Mucosa of descending colon (tissue), 3 donors: ENCODE measurements at regions not wholly inside any gene's neighbourhood (a gene's known extent, or its start where the extent isn't known, plus 50 kb on each side); places are given as distances from the start of the nearest gene placed in this dataset.
A peak's percentile ranks its signal among the peaks of the same experiment; 100 is the strongest.
"Not testable (repeated sequence)": the region's sequence is repeated elsewhere in the genome, so short reads cannot be mapped to it uniquely, and the experiment has no call there.

Source experiments
- ATAC-seq: fragments of 200-7000 bp; cut with Tn5 transposase; one replicate; pipeline ENCODE4 v1.9.1; 2020; ENCODE audit warnings: mild to moderate bottlenecking, moderate library complexity
- DNase-seq, 3 donors: peaks; one replicate each; pipeline ENCODE4 v3.0.0-alpha.2; 2020
- H3K36me3 ChIP-seq: fragments of 200-600 bp; one replicate; pipeline ENCODE4 v1.8.0; 2021; ENCODE audit warnings: low read depth, mild to moderate bottlenecking
- H3K4me1 ChIP-seq: fragments of 200-600 bp; one replicate; pipeline ENCODE4 v1.8.0; 2021; ENCODE audit warnings: low read depth, mild to moderate bottlenecking
- H3K4me3 ChIP-seq: fragments of 200-600 bp; one replicate; pipeline ENCODE4 v1.8.0; 2021; ENCODE audit warnings: mild to moderate bottlenecking
- H3K9me3 ChIP-seq: fragments of 200-600 bp; one replicate; pipeline ENCODE4 v1.8.0; 2021; ENCODE audit warnings: mild to moderate bottlenecking
- CTCF ChIP-seq: fragments of 200-600 bp; IDR thresholded peaks from one replicate; pipeline ENCODE4 v1.8.0; 2022; ENCODE audit warnings: antibody characterized with exemption, mild to moderate bottlenecking
- intact Hi-C, 2 donors: fragments of 100-400 bp; cut with DNase I in 1 of 2; cut with micrococcal nuclease in 1 of 2; formaldehyde crosslinking; loops; one replicate each; pipeline versions ENCODE4 v1.11.0 to v1.11.1; 2022; cut with DNase I, micrococcal nuclease
- donor health status: DM: no; HTN: no; CAD: no; lungs with moderate emphysema.
- donor health status: DM: no; HTN: no; CAD: no.
- donor health status: DM: no; HTN: yes; CAD: no.

GRCh38 chr12:76674669-76675315, 89.1 kb upstream of the ZDHHC17 start:
- TF ChIP-seq CTCF, result no peak
- Histone ChIP-seq H3K36me3 (no peaks in the 10 kb centered on the region), H3K4me1 (no peaks in the 10 kb centered on the region), H3K9me3 (no peaks in the 10 kb centered on the region), H3K4me3 (no peak overlapping the region)
- ATAC-seq (no peak), DNase-seq (no peak)
- intact Hi-C loops, result no loop called here

- H3K9me3 ChIP-seq, ATAC-seq, intact Hi-C loops, H3K4me3 ChIP-seq, DNase-seq, H3K36me3 ChIP-seq, H3K4me1 ChIP-seq: not testable (repeated sequence)
These were observed 87.7 kb upstream of the ZDHHC17 start for GRCh38 chr12:76676261-76676660.

- intact Hi-C loops, result no loop called here
- no peak for ATAC-seq
- Histone ChIP-seq H3K9me3 (no peaks in the 10 kb centered on the region), H3K4me1 (no peaks in the 10 kb centered on the region), H3K36me3 (no peaks in the 10 kb centered on the region), H3K4me3 (no peak overlapping the region)
- no peak for TF ChIP-seq CTCF
- DNase-seq, result no peak
These were observed 84.9 kb upstream of the ZDHHC17 start for GRCh38 chr12:76678992-76679391.

GRCh38 chr12:76679778-76680177, 84.1 kb upstream of the ZDHHC17 start:
- Histone ChIP-seq H3K4me3 (no peak overlapping the region), H3K9me3 (no peaks in the 10 kb centered on the region), H3K4me1 (no peaks in the 10 kb centered on the region), H3K36me3 (no peaks in the 10 kb centered on the region)
- no peak for TF ChIP-seq CTCF
- intact Hi-C loops, result no loop called here
- ATAC-seq, result peak; percentile 29
- no peak for DNase-seq

GRCh38 chr12:76680940-76681339, 83.0 kb upstream of the ZDHHC17 start:
- DNase-seq, result no peak
- no peaks in the 10 kb centered on the region for H3K9me3 ChIP-seq
- peaks cover 6% of the 10 kb centered on the region for H3K4me1 ChIP-seq
- ATAC-seq, result no peak
- intact Hi-C loops, result no loop called here
- no peak overlapping the region for H3K4me3 ChIP-seq
- no peak for TF ChIP-seq CTCF
- no peaks in the 10 kb centered on the region for H3K36me3 ChIP-seq

- no peak for TF ChIP-seq CTCF
- ATAC-seq (peak; percentile 72), DNase-seq (peak in 2 of 3 donors; percentile 25 to 27)
- intact Hi-C loops, result no loop called here
- H3K36me3 ChIP-seq, result no peaks in the 10 kb centered on the region
- no peak overlapping the region for H3K4me3 ChIP-seq
- H3K4me1 ChIP-seq, result peaks cover 6% of the 10 kb centered on the region
- no peaks in the 10 kb centered on the region for H3K9me3 ChIP-seq
These were observed 78.7 kb upstream of the ZDHHC17 start for GRCh38 chr12:76685246-76685678.
